ENCODE measurements at regions not wholly inside any gene's neighbourhood (a gene's known extent, or its start where the extent isn't known, plus 50 kb on each side); places are given as distances from the start of the nearest gene placed in this dataset.

- no peak overlapping the region for H2AFZ ChIP-seq (ENCODE audit: control insufficient read depth, low read length)
- DNase-seq (ENCODE audit: low read depth, low spot score) (peak; percentile 32), FAIRE-seq (no peak)
- H3K9me1 ChIP-seq (ENCODE audit: control insufficient read depth, extremely low read depth, insufficient read depth, low read length), result no peaks in the 10 kb centered on the region
- no peak overlapping the region for H3K9ac ChIP-seq (ENCODE audit: control insufficient read depth, extremely low read depth, insufficient read depth, low read length)
- peak overlapping the region; percentile 14 for H3K4me2 ChIP-seq (ENCODE audit: control insufficient read depth, extremely low read depth, insufficient read depth, low read depth, low read length)
- peaks cover 28% of the 10 kb centered on the region for H3K4me1 ChIP-seq (ENCODE audit: control insufficient read depth, extremely low read depth, insufficient read depth, low read length)
- no peak for TF ChIP-seq EZH2 (IDR thresholded peaks at IDR 0.05; ENCODE audit: low read length)
- TF ChIP-seq CTCF (optimal IDR thresholded peaks at IDR 0.05 in 1 of 3, IDR thresholded peaks at IDR 0.05 in 1 of 3, conservative IDR thresholded peaks at IDR 0.05 in 1 of 3; ENCODE audit: extremely low read depth in 1 of 3, insufficient read depth in 2 of 3, low read length in 3 of 3), result no peak
- no peaks in the 10 kb centered on the region for H3K27me3 ChIP-seq (ENCODE audit: control insufficient read depth, extremely low read depth, insufficient read depth, low read length)
- peak overlapping the region; percentile 77 for H3K27ac ChIP-seq (ENCODE audit: control insufficient read depth, insufficient read depth, low read length)
- dilution Hi-C loops (cut with MboI; ENCODE audit: extremely low pct_ligation_motif_present, low sequenced_read_pairs), result no loop called here
- no peak overlapping the region for H3K4me3 ChIP-seq (ENCODE audit: control insufficient read depth in 2 of 3, extremely low read depth in 1 of 3, insufficient read depth in 2 of 3, low read depth in 1 of 3, low read length in 3 of 3)
- no peaks in the 10 kb centered on the region for H3K9me3 ChIP-seq (ENCODE audit: control insufficient read depth, low read depth, low read length)
- H3K79me2 ChIP-seq (ENCODE audit: control insufficient read depth, insufficient read depth, low read length), result no peaks in the 10 kb centered on the region
- no peaks in the 10 kb centered on the region for H3K36me3 ChIP-seq (ENCODE audit: control insufficient read depth in 2 of 2, extremely low read depth in 1 of 2, insufficient read depth in 2 of 2, low read length in 2 of 2)
- H4K20me1 ChIP-seq (ENCODE audit: control insufficient read depth, extremely low read depth, insufficient read depth, low read length), result no peaks in the 10 kb centered on the region
Measured at GRCh38 chr12:76637807-76638206, 78.2 kb upstream of the OSBPL8 start.

GRCh38 chr12:76639646-76640045 lies 80.1 kb upstream of the OSBPL8 start:
- dilution Hi-C loops (cut with MboI; ENCODE audit: extremely low pct_ligation_motif_present, low sequenced_read_pairs), result no loop called here
- DNase-seq (ENCODE audit: low read depth, low spot score), result no peak
- peaks cover 24% of the 10 kb centered on the region for H3K4me1 ChIP-seq (ENCODE audit: control insufficient read depth, extremely low read depth, insufficient read depth, low read length)
- no peaks in the 10 kb centered on the region for H3K9me3 ChIP-seq (ENCODE audit: control insufficient read depth, low read depth, low read length)
- TF ChIP-seq CTCF (optimal IDR thresholded peaks at IDR 0.05 in 1 of 3, IDR thresholded peaks at IDR 0.05 in 1 of 3, conservative IDR thresholded peaks at IDR 0.05 in 1 of 3; ENCODE audit: extremely low read depth in 1 of 3, insufficient read depth in 2 of 3, low read length in 3 of 3) (no peak), EZH2 (IDR thresholded peaks at IDR 0.05; ENCODE audit: low read length) (no peak)
- no peaks in the 10 kb centered on the region for H3K36me3 ChIP-seq (ENCODE audit: control insufficient read depth in 2 of 2, extremely low read depth in 1 of 2, insufficient read depth in 2 of 2, low read length in 2 of 2)
- H4K20me1 ChIP-seq (ENCODE audit: control insufficient read depth, extremely low read depth, insufficient read depth, low read length), result no peaks in the 10 kb centered on the region
- H3K79me2 ChIP-seq (ENCODE audit: control insufficient read depth, insufficient read depth, low read length), result no peaks in the 10 kb centered on the region
- no peaks in the 10 kb centered on the region for H3K9me1 ChIP-seq (ENCODE audit: control insufficient read depth, extremely low read depth, insufficient read depth, low read length)
- H3K4me3 ChIP-seq (ENCODE audit: control insufficient read depth in 2 of 3, extremely low read depth in 1 of 3, insufficient read depth in 2 of 3, low read depth in 1 of 3, low read length in 3 of 3), result no peak overlapping the region
- no peak overlapping the region for H2AFZ ChIP-seq (ENCODE audit: control insufficient read depth, low read length)
- H3K27me3 ChIP-seq (ENCODE audit: control insufficient read depth, extremely low read depth, insufficient read depth, low read length), result no peaks in the 10 kb centered on the region
- no peak overlapping the region for H3K9ac ChIP-seq (ENCODE audit: control insufficient read depth, extremely low read depth, insufficient read depth, low read length)
- no peak overlapping the region for H3K27ac ChIP-seq (ENCODE audit: control insufficient read depth, insufficient read depth, low read length)
- no peak for FAIRE-seq
- no peak overlapping the region for H3K4me2 ChIP-seq (ENCODE audit: control insufficient read depth, extremely low read depth, insufficient read depth, low read depth, low read length)
